Osteoblast (primary cell): ENCODE measurements at regions not wholly inside any gene's neighbourhood (a gene's known extent, or its start where the extent isn't known, plus 50 kb on each side); places are given as distances from the start of the nearest gene placed in this dataset.

Source experiments
- DNase-seq: peaks from one replicate; pipeline ENCODE4 v3.0.0; 2011; ENCODE audit warnings: low spot score, mixed read lengths; ENCODE audit not compliant: insufficient read length; ENCODE audit errors: missing footprints
- H2AFZ ChIP-seq: 2 replicates; pipeline ENCODE4 v1.6.0; 2011; ENCODE audit warnings: mild to moderate bottlenecking, low read length
- H3K27ac ChIP-seq: 2 replicates; pipeline ENCODE4 v1.5.1; 2011; ENCODE audit warnings: mild to moderate bottlenecking, low read depth, low read length, moderate library complexity
- H3K27me3 ChIP-seq: 2 replicates; pipeline ENCODE4 v1.6.0; 2012; ENCODE audit warnings: mild to moderate bottlenecking, control low read depth, inconsistent platforms, low read length, moderate library complexity; ENCODE audit not compliant: insufficient read depth
- H3K36me3 ChIP-seq: 2 replicates; pipeline ENCODE4 v1.5.1; 2011; ENCODE audit warnings: mild to moderate bottlenecking, low read length, control low read depth, moderate library complexity; ENCODE audit not compliant: insufficient read depth
- H3K4me1 ChIP-seq: 2 replicates; pipeline ENCODE4 v1.5.1; 2011; ENCODE audit warnings: mild to moderate bottlenecking, low read length, control low read depth, moderate library complexity; ENCODE audit not compliant: insufficient read depth
- H3K4me2 ChIP-seq: 2 replicates; pipeline ENCODE4 v1.6.0; 2011; ENCODE audit warnings: mild to moderate bottlenecking, low read length; ENCODE audit not compliant: insufficient read depth
- H3K4me3 ChIP-seq: fragments of 200-600 bp; sonication (generic); 3 replicates; pipeline ENCODE4 v1.5.1; 2012; ENCODE audit warnings: mild to moderate bottlenecking, low read length, inconsistent platforms; ENCODE audit not compliant: insufficient read depth
- H3K79me2 ChIP-seq: 2 replicates; pipeline ENCODE4 v1.6.0; 2012; ENCODE audit warnings: mild to moderate bottlenecking, low read length, control low read depth, inconsistent platforms; ENCODE audit not compliant: insufficient read depth
- H3K9me3 ChIP-seq: 2 replicates; pipeline ENCODE4 v1.5.1; 2011; ENCODE audit warnings: low read depth, low read length, control low read depth
- H4K20me1 ChIP-seq: 2 replicates; pipeline ENCODE4 v1.6.0; 2012; ENCODE audit warnings: mild to moderate bottlenecking, low read length, control low read depth; ENCODE audit not compliant: insufficient read depth
- CTCF ChIP-seq: IDR thresholded peaks from 2 replicates; pipeline ENCODE4 v1.5.1; 2011; ENCODE audit warnings: mild to moderate bottlenecking, low read depth, low read length, moderate library complexity; ENCODE audit errors: extremely low read depth

DNA sequence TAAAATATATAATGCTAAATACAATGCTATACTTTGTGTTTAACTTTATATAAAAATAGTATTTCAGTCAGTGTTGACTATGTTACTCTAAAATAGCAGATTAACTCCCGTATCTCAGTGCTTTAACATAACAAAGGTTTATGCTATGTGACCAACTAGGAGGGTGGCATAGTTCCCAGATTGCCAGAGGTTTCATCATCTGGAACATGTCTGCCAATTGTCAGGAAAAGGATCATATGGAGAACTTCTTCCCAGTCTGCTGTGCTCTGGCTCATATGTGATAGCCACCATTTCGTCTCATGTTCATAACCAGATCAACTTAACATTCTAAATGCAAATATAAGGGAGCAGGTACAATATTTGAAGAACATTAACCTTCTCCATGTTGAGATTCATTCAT is 720.2 kb downstream of the MCTP2 start:
- Histone ChIP-seq H3K4me1 (no peaks in the 10 kb centered on the region), H3K27ac (no peak overlapping the region)
- DNase-seq, result no peak

GRCh38 chr15:94963953-94964352 is 732.6 kb downstream of the MCTP2 start:
- no peaks in the 10 kb centered on the region for H3K79me2 ChIP-seq
- H3K9me3 ChIP-seq, result no peaks in the 10 kb centered on the region
- no peaks in the 10 kb centered on the region for H4K20me1 ChIP-seq
- H3K27ac ChIP-seq, result no peak overlapping the region
- no peaks in the 10 kb centered on the region for H3K36me3 ChIP-seq
- H3K4me3 ChIP-seq, result no peak overlapping the region
- no peak overlapping the region for H3K4me2 ChIP-seq
- H3K4me1 ChIP-seq, result no peaks in the 10 kb centered on the region
- no peak overlapping the region for H2AFZ ChIP-seq
- no peak for DNase-seq
- H3K27me3 ChIP-seq, result no peaks in the 10 kb centered on the region
- no peak for TF ChIP-seq CTCF

More for the DNA sequence above, 720.2 kb downstream of the MCTP2 start:
- Histone ChIP-seq H3K9me3 (no peaks in the 10 kb centered on the region), H3K4me2 (no peak overlapping the region), H3K27me3 (no peaks in the 10 kb centered on the region), H2AFZ (no peak overlapping the region), H4K20me1 (no peaks in the 10 kb centered on the region), H3K4me3 (no peak overlapping the region), H3K79me2 (no peaks in the 10 kb centered on the region), H3K36me3 (no peaks in the 10 kb centered on the region)
- no peak for TF ChIP-seq CTCF

GRCh38 chr15:94965593-94965992 is 734.2 kb downstream of the MCTP2 start:
- no peak overlapping the region for H3K27ac ChIP-seq
- H3K36me3 ChIP-seq, result no peaks in the 10 kb centered on the region
- no peaks in the 10 kb centered on the region for H3K9me3 ChIP-seq
- H3K4me1 ChIP-seq, result no peaks in the 10 kb centered on the region
- no peak overlapping the region for H3K4me3 ChIP-seq
- H3K79me2 ChIP-seq, result no peaks in the 10 kb centered on the region
- no peak for TF ChIP-seq CTCF
- no peaks in the 10 kb centered on the region for H4K20me1 ChIP-seq
- H3K27me3 ChIP-seq, result no peaks in the 10 kb centered on the region
- H3K4me2 ChIP-seq, result no peak overlapping the region
- DNase-seq, result no peak
- H2AFZ ChIP-seq, result no peak overlapping the region

- H3K4me3 ChIP-seq, result no peak overlapping the region
- no peaks in the 10 kb centered on the region for H4K20me1 ChIP-seq
- H3K36me3 ChIP-seq, result no peaks in the 10 kb centered on the region
- no peak for DNase-seq
- H3K79me2 ChIP-seq, result no peaks in the 10 kb centered on the region
- no peak overlapping the region for H3K27ac ChIP-seq
- no peaks in the 10 kb centered on the region for H3K9me3 ChIP-seq
- H3K27me3 ChIP-seq, result no peaks in the 10 kb centered on the region
- no peak for TF ChIP-seq CTCF
- no peak overlapping the region for H2AFZ ChIP-seq
- no peaks in the 10 kb centered on the region for H3K4me1 ChIP-seq
- H3K4me2 ChIP-seq, result no peak overlapping the region
These were observed 736.8 kb downstream of the MCTP2 start for GRCh38 chr15:94968133-94968532.
